ENCODE measurements at regions not wholly inside any gene's neighbourhood (a gene's known extent, or its start where the extent isn't known, plus 50 kb on each side); places are given as distances from the start of the nearest gene placed in this dataset.
"Not testable (repeated sequence)": the region's sequence is repeated elsewhere in the genome, so short reads cannot be mapped to it uniquely, and the experiment has no call there.

GRCh38 chr5:142210864-142211412 is 102.4 kb downstream of the NDFIP1 start (continued):
- TF ChIP-seq, protein P1, sequence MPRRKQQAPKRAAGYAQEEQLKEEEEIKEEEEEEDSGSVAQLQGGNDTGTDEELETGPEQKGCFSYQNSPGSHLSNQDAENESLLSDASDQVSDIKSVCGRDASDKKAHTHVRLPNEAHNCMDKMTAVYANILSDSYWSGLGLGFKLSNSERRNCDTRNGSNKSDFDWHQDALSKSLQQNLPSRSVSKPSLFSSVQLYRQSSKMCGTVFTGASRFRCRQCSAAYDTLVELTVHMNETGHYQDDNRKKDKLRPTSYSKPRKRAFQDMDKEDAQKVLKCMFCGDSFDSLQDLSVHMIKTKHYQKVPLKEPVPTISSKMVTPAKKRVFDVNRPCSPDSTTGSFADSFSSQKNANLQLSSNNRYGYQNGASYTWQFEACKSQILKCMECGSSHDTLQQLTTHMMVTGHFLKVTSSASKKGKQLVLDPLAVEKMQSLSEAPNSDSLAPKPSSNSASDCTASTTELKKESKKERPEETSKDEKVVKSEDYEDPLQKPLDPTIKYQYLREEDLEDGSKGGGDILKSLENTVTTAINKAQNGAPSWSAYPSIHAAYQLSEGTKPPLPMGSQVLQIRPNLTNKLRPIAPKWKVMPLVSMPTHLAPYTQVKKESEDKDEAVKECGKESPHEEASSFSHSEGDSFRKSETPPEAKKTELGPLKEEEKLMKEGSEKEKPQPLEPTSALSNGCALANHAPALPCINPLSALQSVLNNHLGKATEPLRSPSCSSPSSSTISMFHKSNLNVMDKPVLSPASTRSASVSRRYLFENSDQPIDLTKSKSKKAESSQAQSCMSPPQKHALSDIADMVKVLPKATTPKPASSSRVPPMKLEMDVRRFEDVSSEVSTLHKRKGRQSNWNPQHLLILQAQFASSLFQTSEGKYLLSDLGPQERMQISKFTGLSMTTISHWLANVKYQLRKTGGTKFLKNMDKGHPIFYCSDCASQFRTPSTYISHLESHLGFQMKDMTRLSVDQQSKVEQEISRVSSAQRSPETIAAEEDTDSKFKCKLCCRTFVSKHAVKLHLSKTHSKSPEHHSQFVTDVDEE (CRISPR knock-in tag; IDR thresholded peaks at IDR 0.05), result no peak
- TF ChIP-seq CREB5 (CRISPR knock-in tag; IDR thresholded peaks at IDR 0.05; ENCODE audit: low read depth) (no peak), ZC3H10 (CRISPR knock-in tag; IDR thresholded peaks at IDR 0.05) (no peak), GLIS3 (CRISPR knock-in tag; IDR thresholded peaks at IDR 0.05) (no peak), TCF4 (CRISPR knock-in tag; IDR thresholded peaks at IDR 0.05; ENCODE audit: borderline replicate concordance) (no peak)

GRCh38 chr5:142210011-142210410 is 101.4 kb downstream of the NDFIP1 start:
- ATAC-seq, result no peak
- TF ChIP-seq TOX (CRISPR knock-in tag; IDR thresholded peaks at IDR 0.05; ENCODE audit: borderline replicate concordance), result no peak
- TF ChIP-seq ZC3H10 (CRISPR knock-in tag; IDR thresholded peaks at IDR 0.05), result no peak
- no peak for TF ChIP-seq ARNTL (CRISPR knock-in tag; IDR thresholded peaks at IDR 0.05; ENCODE audit: borderline replicate concordance, low read depth)
- TF ChIP-seq CSRNP3 (CRISPR knock-in tag; IDR thresholded peaks at IDR 0.05), result no peak
- no peak for TF ChIP-seq CSDC2 (CRISPR knock-in tag; IDR thresholded peaks at IDR 0.05)
- no peak for TF ChIP-seq ESRRG (CRISPR knock-in tag; IDR thresholded peaks at IDR 0.05)
- no peak for TF ChIP-seq RARB (CRISPR knock-in tag; IDR thresholded peaks at IDR 0.05)
- TF ChIP-seq, protein P2, sequence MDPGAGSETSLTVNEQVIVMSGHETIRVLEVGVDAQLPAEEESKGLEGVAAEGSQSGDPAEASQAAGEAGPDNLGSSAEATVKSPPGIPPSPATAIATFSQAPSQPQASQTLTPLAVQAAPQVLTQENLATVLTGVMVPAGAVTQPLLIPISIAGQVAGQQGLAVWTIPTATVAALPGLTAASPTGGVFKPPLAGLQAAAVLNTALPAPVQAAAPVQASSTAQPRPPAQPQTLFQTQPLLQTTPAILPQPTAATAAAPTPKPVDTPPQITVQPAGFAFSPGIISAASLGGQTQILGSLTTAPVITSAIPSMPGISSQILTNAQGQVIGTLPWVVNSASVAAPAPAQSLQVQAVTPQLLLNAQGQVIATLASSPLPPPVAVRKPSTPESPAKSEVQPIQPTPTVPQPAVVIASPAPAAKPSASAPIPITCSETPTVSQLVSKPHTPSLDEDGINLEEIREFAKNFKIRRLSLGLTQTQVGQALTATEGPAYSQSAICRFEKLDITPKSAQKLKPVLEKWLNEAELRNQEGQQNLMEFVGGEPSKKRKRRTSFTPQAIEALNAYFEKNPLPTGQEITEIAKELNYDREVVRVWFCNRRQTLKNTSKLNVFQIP (CRISPR knock-in tag; IDR thresholded peaks at IDR 0.05; ENCODE audit: borderline replicate concordance, low read depth), result no peak
- TF ChIP-seq ZNF8 (CRISPR knock-in tag; IDR thresholded peaks at IDR 0.05), result no peak
- no peak for TF ChIP-seq SNAI2 (CRISPR knock-in tag; IDR thresholded peaks at IDR 0.05)
- TF ChIP-seq, protein P3, sequence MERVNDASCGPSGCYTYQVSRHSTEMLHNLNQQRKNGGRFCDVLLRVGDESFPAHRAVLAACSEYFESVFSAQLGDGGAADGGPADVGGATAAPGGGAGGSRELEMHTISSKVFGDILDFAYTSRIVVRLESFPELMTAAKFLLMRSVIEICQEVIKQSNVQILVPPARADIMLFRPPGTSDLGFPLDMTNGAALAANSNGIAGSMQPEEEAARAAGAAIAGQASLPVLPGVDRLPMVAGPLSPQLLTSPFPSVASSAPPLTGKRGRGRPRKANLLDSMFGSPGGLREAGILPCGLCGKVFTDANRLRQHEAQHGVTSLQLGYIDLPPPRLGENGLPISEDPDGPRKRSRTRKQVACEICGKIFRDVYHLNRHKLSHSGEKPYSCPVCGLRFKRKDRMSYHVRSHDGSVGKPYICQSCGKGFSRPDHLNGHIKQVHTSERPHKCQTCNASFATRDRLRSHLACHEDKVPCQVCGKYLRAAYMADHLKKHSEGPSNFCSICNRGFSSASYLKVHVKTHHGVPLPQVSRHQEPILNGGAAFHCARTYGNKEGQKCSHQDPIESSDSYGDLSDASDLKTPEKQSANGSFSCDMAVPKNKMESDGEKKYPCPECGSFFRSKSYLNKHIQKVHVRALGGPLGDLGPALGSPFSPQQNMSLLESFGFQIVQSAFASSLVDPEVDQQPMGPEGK (CRISPR knock-in tag; IDR thresholded peaks at IDR 0.05; ENCODE audit: borderline replicate concordance), result no peak

DNA sequence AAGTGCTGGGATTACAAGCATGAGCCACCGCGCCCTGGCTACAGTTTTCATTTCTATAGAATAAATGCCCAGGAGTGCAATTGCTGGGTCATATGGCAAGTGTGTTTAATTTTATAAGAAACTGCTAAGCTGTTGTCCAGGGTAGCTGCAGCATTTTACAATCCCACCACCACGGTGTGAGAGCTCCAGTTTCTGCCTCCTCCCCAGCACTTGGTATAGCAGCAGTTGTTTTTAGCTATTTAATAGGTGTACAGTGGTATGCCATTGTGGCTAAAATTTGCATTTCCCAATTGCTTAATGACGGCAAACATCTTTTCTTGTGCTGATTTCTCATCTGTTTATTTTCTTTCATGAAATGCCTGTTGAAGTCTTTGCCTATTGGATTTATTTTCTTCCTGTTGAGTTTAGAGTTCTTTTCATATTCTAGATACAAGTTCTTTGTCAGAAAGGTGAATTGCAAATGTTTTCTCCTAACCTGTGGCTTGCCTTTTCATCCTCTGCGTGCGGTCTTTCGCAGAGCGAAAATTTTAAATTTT is 100.3 kb downstream of the NDFIP1 start:
- no peak for TF ChIP-seq RARB (CRISPR knock-in tag; IDR thresholded peaks at IDR 0.05)
- TF ChIP-seq ISL1 (CRISPR knock-in tag; IDR thresholded peaks at IDR 0.05), result no peak
- no peak for ATAC-seq

- not testable (repeated sequence) for ATAC-seq
Observed at GRCh38 chr5:142208244-142208643, 99.7 kb downstream of the NDFIP1 start.

GRCh38 chr5:142206801-142207200 is 98.2 kb downstream of the NDFIP1 start:
- TF ChIP-seq ISL1 (CRISPR knock-in tag; IDR thresholded peaks at IDR 0.05), result no peak
- no peak for TF ChIP-seq PPARA (CRISPR knock-in tag; IDR thresholded peaks at IDR 0.05; ENCODE audit: borderline replicate concordance)
- no peak for TF ChIP-seq ZNF8 (CRISPR knock-in tag; IDR thresholded peaks at IDR 0.05)
- TF ChIP-seq ZFP30 (CRISPR knock-in tag; IDR thresholded peaks at IDR 0.05), result no peak
- TF ChIP-seq, protein P1 (CRISPR knock-in tag; IDR thresholded peaks at IDR 0.05), result no peak
- no peak for TF ChIP-seq CSRNP3 (CRISPR knock-in tag; IDR thresholded peaks at IDR 0.05)
- TF ChIP-seq SNAI2 (CRISPR knock-in tag; IDR thresholded peaks at IDR 0.05), result no peak
- TF ChIP-seq TOX (CRISPR knock-in tag; IDR thresholded peaks at IDR 0.05; ENCODE audit: borderline replicate concordance), result no peak
- no peak; the same call in 2 of the 3 replicates for ATAC-seq

Data from SK-N-SH treated with all-trans-retinoic acid at 6 μM for 48 hours (cell line).